ENCODE measurements at regions not wholly inside any gene's neighbourhood (a gene's known extent, or its start where the extent isn't known, plus 50 kb on each side); places are given as distances from the start of the nearest gene placed in this dataset.

- 8 to 44% methylated on average over 6 of the region's 6 CpGs for WGBS, 2 donors
- H3K27ac ChIP-seq: no peak overlapping the region
- H3K9me3 ChIP-seq: no peaks in the 10 kb centered on the region
- TF ChIP-seq EP300 (IDR thresholded peaks at IDR 0.05): no peak
- TF ChIP-seq CTCF (IDR thresholded peaks at IDR 0.05): no peak
- no peak for TF ChIP-seq POLR2A (IDR thresholded peaks at IDR 0.05)
- no peak for TF ChIP-seq POLR2AphosphoS5 (IDR thresholded peaks at IDR 0.05)
- no peak for DNase-seq
- H3K4me1 ChIP-seq: no peaks in the 10 kb centered on the region
- no peaks in the 10 kb centered on the region for H3K27me3 ChIP-seq
- no peaks in the 10 kb centered on the region for H3K36me3 ChIP-seq
- intact Hi-C loops (cut with DNase I): no loop called here
- H3K4me3 ChIP-seq: no peak overlapping the region
These were observed 146.7 kb upstream of the PFKP start for GRCh38 chr10:2920637-2921036.

- WGBS, 2 donors: 57 to 58% methylated on average over 3 of the region's 3 CpGs
- intact Hi-C loops (cut with DNase I): no loop called here
These were observed 147.2 kb upstream of the PFKP start for GRCh38 chr10:2920168-2920567.

GRCh38 chr10:2919016-2919415 is 148.3 kb upstream of the PFKP start:
- Histone ChIP-seq H3K4me3 (no peak overlapping the region), H3K27ac (no peak overlapping the region), H3K4me1 (no peaks in the 10 kb centered on the region), H3K36me3 (no peaks in the 10 kb centered on the region), H3K9me3 (no peaks in the 10 kb centered on the region), H3K27me3 (no peaks in the 10 kb centered on the region)
- WGBS, 2 donors: 91 to 92% methylated on average over 2 of the region's 2 CpGs
- intact Hi-C loops (cut with DNase I): no loop called here
- TF ChIP-seq EP300 (IDR thresholded peaks at IDR 0.05) (no peak), POLR2AphosphoS5 (IDR thresholded peaks at IDR 0.05) (no peak), POLR2A (IDR thresholded peaks at IDR 0.05) (no peak), CTCF (IDR thresholded peaks at IDR 0.05) (no peak)
- DNase-seq: no peak

More at GRCh38 chr10:2920168-2920567, 147.2 kb upstream of the PFKP start:
- Histone ChIP-seq H3K36me3 (no peaks in the 10 kb centered on the region), H3K27ac (no peak overlapping the region), H3K27me3 (no peaks in the 10 kb centered on the region), H3K4me1 (no peaks in the 10 kb centered on the region), H3K9me3 (no peaks in the 10 kb centered on the region), H3K4me3 (no peak overlapping the region)
- no peak for DNase-seq
- TF ChIP-seq POLR2AphosphoS5 (IDR thresholded peaks at IDR 0.05): no peak
- TF ChIP-seq CTCF (IDR thresholded peaks at IDR 0.05): no peak
- no peak for TF ChIP-seq POLR2A (IDR thresholded peaks at IDR 0.05)
- TF ChIP-seq EP300 (IDR thresholded peaks at IDR 0.05): no peak

GRCh38 chr10:2918489-2918888 is 148.9 kb upstream of the PFKP start:
- 75 to 86% methylated on average over 1 of the region's 1 CpG for WGBS, 2 donors
- H3K27me3 ChIP-seq: no peaks in the 10 kb centered on the region
- no peaks in the 10 kb centered on the region for H3K4me1 ChIP-seq
- no peaks in the 10 kb centered on the region for H3K36me3 ChIP-seq
- no peak for DNase-seq
- TF ChIP-seq EP300 (IDR thresholded peaks at IDR 0.05): no peak
- TF ChIP-seq CTCF (IDR thresholded peaks at IDR 0.05): no peak
- no peak for TF ChIP-seq POLR2A (IDR thresholded peaks at IDR 0.05)
- no peak for TF ChIP-seq POLR2AphosphoS5 (IDR thresholded peaks at IDR 0.05)
- intact Hi-C loops (cut with DNase I): no loop called here
- no peak overlapping the region for H3K27ac ChIP-seq
- no peak overlapping the region for H3K4me3 ChIP-seq
- H3K9me3 ChIP-seq: no peaks in the 10 kb centered on the region

GRCh38 chr10:2917926-2918325 is 149.4 kb upstream of the PFKP start:
- TF ChIP-seq POLR2AphosphoS5 (IDR thresholded peaks at IDR 0.05): no peak
- TF ChIP-seq POLR2A (IDR thresholded peaks at IDR 0.05): no peak
- TF ChIP-seq CTCF (IDR thresholded peaks at IDR 0.05): no peak
- TF ChIP-seq EP300 (IDR thresholded peaks at IDR 0.05): no peak
- H3K36me3 ChIP-seq: no peaks in the 10 kb centered on the region
- 85 to 90% methylated on average over 10 of the region's 10 CpGs for WGBS, 2 donors
- H3K4me3 ChIP-seq: no peak overlapping the region
- no peak for DNase-seq
- H3K4me1 ChIP-seq: no peaks in the 10 kb centered on the region
- intact Hi-C loops (cut with DNase I): no loop called here
- no peak overlapping the region for H3K27ac ChIP-seq
- H3K9me3 ChIP-seq: no peaks in the 10 kb centered on the region
- H3K27me3 ChIP-seq: no peaks in the 10 kb centered on the region

Data from sigmoid colon (tissue), 6 donors.